HL-60 (cell line): ENCODE measurements at regions not wholly inside any gene's neighbourhood (a gene's known extent, or its start where the extent isn't known, plus 50 kb on each side); places are given as distances from the start of the nearest gene placed in this dataset.

Experiments
- CTCF ChIP-seq: IDR thresholded peaks from one replicate; pipeline ENCODE4 v1.5.1; 2011; ENCODE audit warnings: low read length, control low read depth, inconsistent platforms; ENCODE audit not compliant: insufficient read depth
- GABPA ChIP-seq: IDR thresholded peaks from 2 replicates; pipeline ENCODE4 v1.6.1; 2012; ENCODE audit warnings: low read depth
- POLR2AphosphoS5 ChIP-seq: IDR thresholded peaks from 2 replicates; pipeline ENCODE4 v1.6.1; 2012; ENCODE audit warnings: low read depth
- SPI1 ChIP-seq: IDR thresholded peaks from 2 replicates; pipeline ENCODE4 v1.6.1; 2012; ENCODE audit warnings: low read depth, mild to moderate bottlenecking, borderline replicate concordance
- TF ChIP-seq, protein P1 (sequence below): IDR thresholded peaks from 2 replicates; pipeline ENCODE4 v1.6.1; 2012; ENCODE audit warnings: low read depth; ENCODE audit not compliant: insufficient replicate concordance

GRCh38 chr10:131748191-131748590 lies 152.6 kb upstream of the PPP2R2D start:
- no peak for TF ChIP-seq CTCF
- TF ChIP-seq POLR2AphosphoS5: no peak
- TF ChIP-seq, protein P1, sequence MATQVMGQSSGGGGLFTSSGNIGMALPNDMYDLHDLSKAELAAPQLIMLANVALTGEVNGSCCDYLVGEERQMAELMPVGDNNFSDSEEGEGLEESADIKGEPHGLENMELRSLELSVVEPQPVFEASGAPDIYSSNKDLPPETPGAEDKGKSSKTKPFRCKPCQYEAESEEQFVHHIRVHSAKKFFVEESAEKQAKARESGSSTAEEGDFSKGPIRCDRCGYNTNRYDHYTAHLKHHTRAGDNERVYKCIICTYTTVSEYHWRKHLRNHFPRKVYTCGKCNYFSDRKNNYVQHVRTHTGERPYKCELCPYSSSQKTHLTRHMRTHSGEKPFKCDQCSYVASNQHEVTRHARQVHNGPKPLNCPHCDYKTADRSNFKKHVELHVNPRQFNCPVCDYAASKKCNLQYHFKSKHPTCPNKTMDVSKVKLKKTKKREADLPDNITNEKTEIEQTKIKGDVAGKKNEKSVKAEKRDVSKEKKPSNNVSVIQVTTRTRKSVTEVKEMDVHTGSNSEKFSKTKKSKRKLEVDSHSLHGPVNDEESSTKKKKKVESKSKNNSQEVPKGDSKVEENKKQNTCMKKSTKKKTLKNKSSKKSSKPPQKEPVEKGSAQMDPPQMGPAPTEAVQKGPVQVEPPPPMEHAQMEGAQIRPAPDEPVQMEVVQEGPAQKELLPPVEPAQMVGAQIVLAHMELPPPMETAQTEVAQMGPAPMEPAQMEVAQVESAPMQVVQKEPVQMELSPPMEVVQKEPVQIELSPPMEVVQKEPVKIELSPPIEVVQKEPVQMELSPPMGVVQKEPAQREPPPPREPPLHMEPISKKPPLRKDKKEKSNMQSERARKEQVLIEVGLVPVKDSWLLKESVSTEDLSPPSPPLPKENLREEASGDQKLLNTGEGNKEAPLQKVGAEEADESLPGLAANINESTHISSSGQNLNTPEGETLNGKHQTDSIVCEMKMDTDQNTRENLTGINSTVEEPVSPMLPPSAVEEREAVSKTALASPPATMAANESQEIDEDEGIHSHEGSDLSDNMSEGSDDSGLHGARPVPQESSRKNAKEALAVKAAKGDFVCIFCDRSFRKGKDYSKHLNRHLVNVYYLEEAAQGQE: no peak
- no peak for TF ChIP-seq SPI1
- TF ChIP-seq GABPA: no peak
